Effector memory CD4-positive, alpha-beta T cell (primary cell): ENCODE measurements at regions not wholly inside any gene's neighbourhood (a gene's known extent, or its start where the extent isn't known, plus 50 kb on each side); places are given as distances from the start of the nearest gene placed in this dataset.

Experiments
- DNase-seq, 3 donors: peaks; one replicate each; pipeline ENCODE4 v3.0.0-alpha.2; 2020
- H3K27ac ChIP-seq: 2 replicates; pipeline ENCODE4 v1.7.0; 2013; ENCODE audit warnings: mild to moderate bottlenecking, low read length, moderate library complexity; ENCODE audit not compliant: insufficient read depth, poor library complexity, severe bottlenecking
- H3K27me3 ChIP-seq: replicated peaks from 2 replicates; pipeline ENCODE4 v1.7.0; 2013; ENCODE audit warnings: mild to moderate bottlenecking, low read length; ENCODE audit not compliant: insufficient read depth, control insufficient read depth, poor library complexity, severe bottlenecking
- H3K36me3 ChIP-seq: 2 replicates; pipeline ENCODE4 v1.7.0; 2013; ENCODE audit warnings: mild to moderate bottlenecking, low read length, moderate library complexity; ENCODE audit not compliant: control insufficient read depth, insufficient read depth
- H3K4me1 ChIP-seq: 2 replicates; pipeline ENCODE4 v1.7.0; 2013; ENCODE audit warnings: low read length, mild to moderate bottlenecking; ENCODE audit not compliant: control insufficient read depth, insufficient read depth, poor library complexity, severe bottlenecking
- H3K4me3 ChIP-seq: 2 replicates; pipeline ENCODE4 v1.7.0; 2013; ENCODE audit warnings: low read length, low read depth, mild to moderate bottlenecking; ENCODE audit not compliant: insufficient read depth, poor library complexity, severe bottlenecking
- H3K9me3 ChIP-seq: 2 replicates; pipeline ENCODE4 v1.7.0; 2013; ENCODE audit warnings: mild to moderate bottlenecking, low read length, moderate library complexity; ENCODE audit not compliant: control insufficient read depth

DNA sequence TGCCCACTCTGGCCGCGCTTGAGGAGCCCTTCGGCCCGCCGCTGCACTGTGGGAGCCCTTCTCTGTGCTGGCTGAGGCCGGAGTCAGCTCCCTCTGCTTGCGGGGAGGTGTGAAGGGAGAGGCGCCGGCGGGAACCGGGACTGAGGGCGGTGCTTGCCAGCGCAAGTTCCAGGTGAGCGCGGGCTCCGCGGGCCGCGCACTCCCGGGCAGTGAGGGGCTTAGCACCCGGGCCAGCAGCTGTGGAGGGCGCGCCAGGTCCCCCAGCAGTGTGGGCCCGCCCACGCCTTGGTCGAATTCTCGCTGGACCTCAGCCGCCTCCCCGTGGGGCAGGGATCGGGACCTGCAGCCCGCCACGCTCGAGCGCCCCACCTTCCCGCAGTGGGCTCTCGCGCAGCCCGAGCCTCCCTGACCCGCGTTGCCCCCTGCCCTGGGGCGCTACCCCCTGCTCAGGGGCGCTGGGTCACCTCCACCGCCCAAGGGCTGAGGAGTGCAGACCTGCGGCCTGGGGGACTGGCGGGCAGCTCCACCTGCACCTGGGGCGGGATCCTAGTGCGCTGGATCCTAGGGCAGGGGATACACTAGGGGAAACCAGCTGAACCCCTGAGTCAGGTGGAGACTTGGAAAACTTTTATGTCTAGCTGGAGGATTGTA is 97.3 kb downstream of the CD8B2 start:
- H3K27me3 ChIP-seq: peaks cover 12% of the 10 kb centered on the region
- no peaks in the 10 kb centered on the region for H3K4me1 ChIP-seq
- no peaks in the 10 kb centered on the region for H3K36me3 ChIP-seq
- H3K4me3 ChIP-seq: no peak overlapping the region
- H3K9me3 ChIP-seq: no peaks in the 10 kb centered on the region
- DNase-seq: no peak
- H3K27ac ChIP-seq: no peak overlapping the region

DNA sequence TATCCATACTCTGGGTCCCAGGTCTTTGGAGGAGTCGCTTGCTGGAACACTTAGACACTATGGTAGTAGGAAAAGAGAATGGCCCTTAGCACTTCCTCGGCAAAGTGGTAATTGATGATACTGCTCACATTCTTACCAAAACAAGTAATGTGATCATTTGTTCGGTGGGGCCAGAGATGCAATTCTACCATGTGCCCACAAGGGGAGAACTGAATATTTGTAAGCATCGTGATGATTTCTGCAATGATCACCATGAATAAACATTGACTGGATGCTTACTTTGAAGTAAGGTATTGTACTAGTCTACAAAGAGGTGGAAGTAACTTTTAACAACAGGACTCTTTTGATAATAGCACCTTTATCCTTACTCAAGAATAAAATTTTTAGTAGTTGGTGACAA is 109.7 kb downstream of the CD8B2 start:
- no peaks in the 10 kb centered on the region for H3K36me3 ChIP-seq
- no peak for DNase-seq

DNA sequence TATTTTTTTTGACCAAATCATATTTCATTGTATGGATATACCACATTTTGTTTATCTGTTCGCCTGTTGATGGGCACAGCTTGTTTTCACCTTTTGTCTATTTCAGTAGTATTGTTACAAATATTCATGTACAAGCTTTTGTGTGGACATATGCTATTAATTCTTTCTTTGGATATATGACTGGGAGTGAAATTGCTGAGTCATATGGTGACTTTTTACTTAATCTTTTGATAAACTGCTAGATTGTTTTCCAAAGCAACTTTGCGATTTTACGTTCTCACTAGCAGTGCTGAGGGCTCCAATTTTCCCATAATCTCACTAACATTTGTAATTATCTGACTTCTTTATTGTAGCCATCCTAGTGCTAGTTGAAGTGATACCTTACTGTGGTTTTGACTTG is 112.4 kb downstream of the CD8B2 start:
- no peak overlapping the region for H3K4me3 ChIP-seq
- no peak overlapping the region for H3K27ac ChIP-seq
- DNase-seq: no peak

More for the DNA sequence above, 109.7 kb downstream of the CD8B2 start:
- Histone ChIP-seq H3K4me1 (no peaks in the 10 kb centered on the region), H3K9me3 (no peaks in the 10 kb centered on the region), H3K4me3 (no peak overlapping the region), H3K27ac (no peak overlapping the region), H3K27me3 (no peaks in the 10 kb centered on the region)

DNA sequence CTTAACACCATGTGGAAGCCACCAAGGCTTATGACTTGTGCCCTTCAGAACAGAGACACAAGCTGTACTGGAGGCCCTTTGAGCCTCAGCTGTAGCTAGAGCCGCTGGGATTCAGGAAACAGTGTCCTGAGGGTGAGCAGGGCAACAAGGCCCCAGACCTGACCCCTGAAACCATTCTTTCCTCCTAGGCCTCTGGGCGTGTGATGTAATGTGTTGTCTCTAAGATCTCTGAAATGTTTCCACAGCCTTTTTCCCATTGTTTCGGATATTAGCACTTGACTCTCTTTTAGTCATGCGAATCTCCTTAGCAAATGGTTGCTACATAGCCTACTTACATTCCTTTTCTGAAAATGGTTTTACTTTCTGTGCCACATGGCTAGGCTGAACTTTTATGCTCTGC is 114.9 kb downstream of the CD8B2 start:
- DNase-seq: no peak
- H3K4me3 ChIP-seq: no peak overlapping the region
- H3K9me3 ChIP-seq: no peaks in the 10 kb centered on the region
- H3K27me3 ChIP-seq: peaks cover 3% of the 10 kb centered on the region
- no peak overlapping the region for H3K27ac ChIP-seq
- no peaks in the 10 kb centered on the region for H3K36me3 ChIP-seq
- no peaks in the 10 kb centered on the region for H3K4me1 ChIP-seq

More for the DNA sequence above, 112.4 kb downstream of the CD8B2 start:
- Histone ChIP-seq H3K36me3 (no peaks in the 10 kb centered on the region), H3K27me3 (no peaks in the 10 kb centered on the region), H3K9me3 (no peaks in the 10 kb centered on the region), H3K4me1 (no peaks in the 10 kb centered on the region)

DNA sequence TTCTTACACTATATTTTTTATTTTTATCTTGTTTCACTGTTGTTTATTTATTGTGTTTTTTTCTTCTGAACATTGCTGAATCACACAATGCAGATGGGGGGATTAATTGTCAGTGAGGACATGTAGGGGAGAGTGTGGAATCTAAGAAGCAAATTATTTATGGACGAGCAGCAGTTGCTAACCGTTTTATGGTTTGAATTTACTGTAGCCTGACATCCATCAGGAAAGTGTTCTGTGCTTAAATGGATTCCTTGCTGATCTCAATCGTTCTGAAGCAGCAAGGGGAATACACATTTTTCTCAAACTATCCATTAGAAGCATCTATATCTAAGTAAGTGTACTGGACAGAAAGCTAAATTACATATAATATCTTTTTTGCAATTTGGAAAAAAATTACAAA is 119.5 kb downstream of the CD8B2 start:
- no peak overlapping the region for H3K4me3 ChIP-seq

DNA sequence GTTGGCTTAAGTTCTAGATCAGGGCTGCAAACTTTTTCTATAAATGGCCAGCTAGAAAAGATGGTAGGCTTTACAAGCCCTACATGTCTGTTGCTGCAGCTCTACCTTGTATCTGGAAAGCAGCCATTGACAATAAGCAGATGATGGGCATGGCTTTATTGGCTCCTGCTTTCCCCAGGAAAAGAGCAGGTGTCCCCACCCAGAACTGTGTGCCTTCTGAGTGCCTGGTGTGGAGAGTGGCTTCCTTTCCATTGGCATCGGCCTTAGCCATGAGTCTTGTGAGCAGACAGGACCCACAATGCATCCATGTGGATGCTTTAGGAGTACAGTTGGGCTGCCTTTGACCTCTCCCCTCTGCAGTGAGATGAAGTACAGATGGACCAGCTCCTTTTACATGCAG is 120.2 kb downstream of the CD8B2 start:
- no peak overlapping the region for H3K4me3 ChIP-seq
- no peak overlapping the region for H3K27ac ChIP-seq
- H3K4me1 ChIP-seq: no peaks in the 10 kb centered on the region
- no peaks in the 10 kb centered on the region for H3K9me3 ChIP-seq
- no peaks in the 10 kb centered on the region for H3K36me3 ChIP-seq
- DNase-seq: no peak
- peaks cover 3% of the 10 kb centered on the region for H3K27me3 ChIP-seq

More for the DNA sequence above, 119.5 kb downstream of the CD8B2 start:
- DNase-seq: no peak
- H3K27me3 ChIP-seq: peaks cover 3% of the 10 kb centered on the region
- H3K27ac ChIP-seq: no peak overlapping the region
- H3K36me3 ChIP-seq: no peaks in the 10 kb centered on the region
- H3K4me1 ChIP-seq: no peaks in the 10 kb centered on the region
- no peaks in the 10 kb centered on the region for H3K9me3 ChIP-seq

DNA sequence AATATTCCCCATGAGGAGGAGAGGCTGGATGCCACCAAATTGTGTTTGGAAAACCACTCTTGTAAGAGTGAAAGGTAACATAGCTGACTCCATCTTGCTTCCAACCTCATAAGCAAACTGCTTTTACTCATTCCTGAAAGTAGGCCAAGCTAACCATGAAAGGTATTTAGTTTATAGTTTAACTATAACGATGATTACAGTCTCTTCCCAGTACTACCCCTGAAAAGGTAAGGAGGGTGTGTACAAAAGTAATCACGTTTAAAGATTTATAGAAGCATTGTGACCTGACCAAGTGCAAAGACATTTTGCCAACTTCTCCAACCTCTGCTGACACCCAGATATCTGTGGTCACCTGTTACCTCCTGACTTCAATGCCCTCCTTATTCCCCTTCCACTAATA is 122.6 kb downstream of the CD8B2 start:
- Histone ChIP-seq H3K4me1 (no peaks in the 10 kb centered on the region), H3K27me3 (peaks cover 3% of the 10 kb centered on the region), H3K36me3 (no peaks in the 10 kb centered on the region), H3K9me3 (no peaks in the 10 kb centered on the region), H3K4me3 (no peak overlapping the region), H3K27ac (no peak overlapping the region)
- DNase-seq: no peak

DNA sequence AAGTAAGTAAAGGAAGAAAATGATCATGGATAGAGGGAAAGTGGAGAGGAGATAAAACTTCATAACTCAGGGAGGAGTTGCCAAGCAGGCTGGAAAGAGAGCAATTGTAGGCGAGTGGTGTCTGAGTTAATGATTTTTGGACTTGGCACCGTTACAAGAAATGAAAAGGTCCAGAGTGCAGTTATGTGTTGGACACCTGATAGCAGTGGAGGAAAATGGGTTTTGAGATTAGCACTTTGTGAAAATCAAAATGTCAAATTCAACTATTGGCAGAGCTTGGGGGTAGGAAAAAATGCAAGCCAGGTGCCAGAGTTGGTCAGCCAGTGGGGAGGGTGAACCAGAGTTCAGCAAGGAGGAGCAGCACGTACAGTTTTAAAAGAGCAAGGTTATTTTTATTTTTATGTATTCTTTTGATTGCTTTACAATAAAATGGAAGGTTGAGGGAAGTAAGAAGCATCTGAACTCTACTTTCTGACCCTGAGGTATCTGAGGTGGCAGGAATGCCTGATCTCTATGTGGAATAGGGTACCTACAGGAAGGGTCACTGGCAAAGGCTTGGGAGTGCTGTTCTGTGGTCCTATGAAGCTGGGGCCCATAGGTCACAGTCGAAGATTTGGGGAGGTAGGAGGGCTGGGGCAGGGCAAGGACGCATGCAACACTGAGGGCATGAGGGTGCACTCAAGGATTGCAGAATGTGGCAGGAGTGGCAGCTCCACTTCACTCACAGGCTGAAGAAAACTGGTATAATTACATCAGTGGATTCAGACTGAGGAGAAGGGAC is 127.5 kb downstream of the CD8B2 start:
- Histone ChIP-seq H3K4me3 (no peak overlapping the region), H3K27ac (no peak overlapping the region), H3K9me3 (no peaks in the 10 kb centered on the region), H3K36me3 (no peaks in the 10 kb centered on the region), H3K27me3 (no peaks in the 10 kb centered on the region), H3K4me1 (no peaks in the 10 kb centered on the region)
- DNase-seq: no peak

DNA sequence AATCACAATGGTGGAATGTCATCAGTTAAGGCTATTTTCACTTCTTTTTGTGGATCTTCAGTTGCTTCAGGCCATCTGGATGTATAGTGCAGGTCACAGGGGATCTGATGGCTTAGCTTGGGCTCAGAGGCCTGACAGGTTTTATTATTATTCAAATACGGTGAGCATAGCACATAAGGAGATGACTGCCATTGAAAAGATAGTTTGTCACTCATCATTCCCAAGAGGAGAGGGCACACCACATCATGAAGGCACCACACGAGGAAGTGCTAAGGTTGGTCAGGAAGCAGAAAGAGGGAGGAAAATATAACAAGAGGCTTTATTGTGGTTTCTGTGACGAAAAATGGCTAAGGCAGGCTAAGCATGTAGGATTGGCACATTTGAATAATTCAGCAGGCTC is 131.4 kb downstream of the CD8B2 start:
- Histone ChIP-seq H3K9me3 (no peaks in the 10 kb centered on the region), H3K27ac (no peak overlapping the region), H3K36me3 (no peaks in the 10 kb centered on the region), H3K27me3 (no peaks in the 10 kb centered on the region), H3K4me3 (no peak overlapping the region), H3K4me1 (no peaks in the 10 kb centered on the region)
- no peak for DNase-seq

DNA sequence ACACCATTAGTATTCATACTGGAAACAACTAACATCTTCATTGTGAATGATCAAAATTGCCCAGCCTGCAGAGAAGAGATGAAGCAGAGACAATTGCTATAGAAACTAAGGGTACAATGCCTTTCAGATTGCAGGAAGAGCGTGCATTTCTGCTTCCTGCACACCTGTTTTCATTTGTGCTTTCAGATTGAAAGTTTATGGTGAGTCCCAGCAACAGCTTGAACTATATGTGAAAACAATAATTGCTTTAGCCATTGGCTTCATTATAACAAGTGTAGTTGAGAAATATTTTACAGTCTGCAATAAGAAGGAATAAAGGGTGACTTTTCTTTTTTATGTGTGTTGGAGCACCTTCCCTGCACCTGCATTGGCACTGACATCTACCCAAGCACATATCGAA is 136.3 kb downstream of the CD8B2 start:
- no peak for DNase-seq
- Histone ChIP-seq H3K4me3 (no peak overlapping the region), H3K27ac (no peak overlapping the region), H3K9me3 (no peaks in the 10 kb centered on the region), H3K36me3 (no peaks in the 10 kb centered on the region), H3K4me1 (no peaks in the 10 kb centered on the region), H3K27me3 (no peaks in the 10 kb centered on the region)
